AG08395 (cell line): ENCODE measurements at regions not wholly inside any gene's neighbourhood (a gene's known extent, or its start where the extent isn't known, plus 50 kb on each side); places are given as distances from the start of the nearest gene placed in this dataset.
"Not testable (repeated sequence)": the region's sequence is repeated elsewhere in the genome, so short reads cannot be mapped to it uniquely, and the experiment has no call there.

Experiments
- DNase-seq: peaks from one replicate; pipeline ENCODE4 v3.0.0; 2012; ENCODE audit warnings: mixed read lengths, low spot score

GRCh38 chr6:137545073-137545472, 50.9 kb upstream of the OLIG3 start:
- DNase-seq: no peak

- DNase-seq: no peak
Measured at GRCh38 chr6:137547186-137547585, 53.0 kb upstream of the OLIG3 start.

- no peak for DNase-seq
Measured at GRCh38 chr6:137547601-137548000, 53.4 kb upstream of the OLIG3 start.

GRCh38 chr6:137549106-137549505, 54.9 kb upstream of the OLIG3 start:
- DNase-seq: no peak

- no peak for DNase-seq
Measured at GRCh38 chr6:137550535-137550934, 56.3 kb upstream of the OLIG3 start.

- DNase-seq: no peak
Measured at GRCh38 chr6:137552146-137552545, 58.0 kb upstream of the OLIG3 start.

- DNase-seq: no peak
Measured at GRCh38 chr6:137552809-137553208, 58.6 kb upstream of the OLIG3 start.

- not testable (repeated sequence) for DNase-seq
Measured at GRCh38 chr6:137559521-137560183, 65.5 kb upstream of the OLIG3 start.

GRCh38 chr6:137560184-137560563, 66.0 kb upstream of the OLIG3 start:
- no peak for DNase-seq

GRCh38 chr6:137568067-137568466, 73.9 kb upstream of the OLIG3 start:
- DNase-seq: no peak

GRCh38 chr6:137570393-137570792, 76.2 kb upstream of the OLIG3 start:
- DNase-seq: no peak

GRCh38 chr6:137571854-137572253, 77.7 kb upstream of the OLIG3 start:
- no peak for DNase-seq

- no peak for DNase-seq
Measured at GRCh38 chr6:137573739-137574138, 79.5 kb upstream of the OLIG3 start.

- no peak for DNase-seq
Measured at GRCh38 chr6:137579612-137580011, 85.4 kb upstream of the OLIG3 start.

GRCh38 chr6:137581019-137581707, 87.0 kb upstream of the OLIG3 start:
- DNase-seq: no peak

GRCh38 chr6:137583519-137583918, 89.3 kb upstream of the OLIG3 start:
- not testable (repeated sequence) for DNase-seq

- no peak for DNase-seq
Measured at GRCh38 chr6:137588472-137588871, 94.3 kb upstream of the OLIG3 start.

- DNase-seq: peak; percentile 6
Measured at GRCh38 chr6:137589067-137589848, 95.1 kb upstream of the OLIG3 start.

- DNase-seq: no peak
Measured at GRCh38 chr6:137590684-137591083, 96.5 kb upstream of the OLIG3 start.

- DNase-seq: no peak
Measured at GRCh38 chr6:137601471-137601870, 107.3 kb upstream of the OLIG3 start.

GRCh38 chr6:137602313-137603197, 108.4 kb upstream of the OLIG3 start:
- DNase-seq: no peak

GRCh38 chr6:137610702-137611101, 116.5 kb upstream of the OLIG3 start:
- no peak for DNase-seq
